ENCODE measurements at regions not wholly inside any gene's neighbourhood (a gene's known extent, or its start where the extent isn't known, plus 50 kb on each side); places are given as distances from the start of the nearest gene placed in this dataset.

- no peak for DNase-seq (ENCODE audit: low spot score)
These were observed 828.2 kb downstream of the TNS3 start for GRCh38 chr7:46753662-46754061.

DNA sequence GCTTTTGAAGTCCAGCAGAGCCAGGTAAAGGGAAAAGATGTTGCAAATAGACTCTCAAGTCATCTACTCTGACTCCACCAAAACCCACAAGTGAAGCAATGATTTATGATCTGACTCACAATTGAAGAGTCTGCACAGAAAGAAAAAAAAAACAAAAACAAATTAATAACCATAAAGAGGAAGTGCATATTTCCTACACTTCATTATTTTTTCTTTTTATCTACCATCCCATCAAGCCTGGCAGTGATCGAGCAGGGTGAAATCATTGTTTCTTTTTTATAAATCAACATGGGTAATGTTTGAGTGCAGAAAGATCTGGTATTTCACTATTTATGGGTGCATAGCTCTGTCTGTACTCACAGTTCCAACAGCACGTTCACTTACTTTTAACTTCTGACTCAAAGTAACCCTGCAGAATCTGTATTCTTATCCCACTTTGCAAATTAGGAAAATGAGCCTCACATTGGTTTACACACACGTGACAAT lies 829.0 kb downstream of the TNS3 start:
- DNase-seq (ENCODE audit: low spot score): peak; percentile 54

GRCh38 chr7:46751927-46752723 lies 829.8 kb downstream of the TNS3 start:
- DNase-seq (ENCODE audit: low spot score): peak; percentile 46

GRCh38 chr7:46751471-46751870 lies 830.4 kb upstream of the IGFBP3 start:
- DNase-seq (ENCODE audit: low spot score): no peak

DNA sequence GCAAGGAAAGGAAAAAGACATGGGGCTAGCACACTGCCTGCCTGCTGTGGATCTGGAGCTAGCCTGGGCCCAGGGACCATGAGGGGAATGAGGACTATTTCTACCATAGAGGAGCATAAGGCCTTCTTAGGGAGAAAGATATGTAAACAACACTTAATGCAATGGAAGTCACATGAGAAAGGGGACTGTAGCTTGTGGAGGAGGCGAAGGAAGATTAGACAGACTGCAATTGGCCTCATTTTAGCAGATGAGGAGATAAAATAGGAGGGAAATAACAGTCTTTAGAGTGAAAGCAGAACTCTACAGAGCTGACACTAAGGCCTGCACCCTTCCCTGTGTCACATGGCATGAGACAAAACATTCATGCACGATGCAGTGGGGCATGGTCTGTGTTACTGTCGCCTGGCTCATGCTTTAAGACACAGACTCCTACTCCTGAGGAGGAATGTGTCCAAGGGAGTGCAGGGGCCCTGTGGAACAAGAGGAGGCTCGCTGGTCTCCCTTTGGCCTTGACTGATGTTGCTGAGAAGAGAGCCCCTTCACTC lies 829.3 kb upstream of the IGFBP3 start:
- no peak for DNase-seq (ENCODE audit: low spot score)

DNA sequence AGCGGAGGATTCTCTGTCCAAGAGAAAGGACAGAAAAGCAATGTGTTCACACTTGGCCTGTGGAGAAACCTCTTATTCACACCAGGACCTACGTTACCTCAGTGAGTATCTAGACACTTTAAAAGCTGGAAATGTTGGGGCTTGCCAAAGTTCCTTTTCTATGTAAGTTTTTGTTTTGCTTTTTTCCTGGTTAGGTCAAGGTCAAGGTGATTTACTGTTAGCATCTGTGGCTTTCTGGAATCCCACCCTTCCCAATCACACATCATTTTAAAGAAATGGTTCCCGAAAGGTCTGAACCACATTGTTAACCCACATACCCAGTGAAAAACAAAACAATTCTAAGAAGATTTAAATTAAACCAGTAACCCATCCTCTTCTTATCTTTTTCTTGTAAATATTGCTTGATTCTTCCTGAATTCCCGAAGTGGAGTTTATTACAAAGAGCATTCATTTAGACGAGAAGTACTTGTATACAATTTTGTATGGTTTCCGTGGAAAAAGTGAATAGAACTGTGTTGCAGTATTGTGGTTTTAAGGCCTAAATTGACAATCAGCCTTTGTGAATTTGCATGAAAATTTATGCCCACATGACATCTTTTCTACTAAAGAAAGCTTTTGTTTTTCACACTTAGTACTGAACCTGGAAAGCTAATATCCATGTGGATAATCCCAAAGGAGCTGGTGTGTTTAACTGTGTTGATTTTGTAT lies 827.0 kb upstream of the IGFBP3 start:
- DNase-seq (ENCODE audit: low spot score): no peak

- no peak for DNase-seq (ENCODE audit: low spot score)
These were observed 825.9 kb upstream of the IGFBP3 start for GRCh38 chr7:46746695-46747687.

GRCh38 chr7:46745707-46746090 lies 824.6 kb upstream of the IGFBP3 start:
- no peak for DNase-seq (ENCODE audit: low spot score)

- no peak for DNase-seq (ENCODE audit: low spot score)
These were observed 824.1 kb upstream of the IGFBP3 start for GRCh38 chr7:46744957-46745706.

- no peak for DNase-seq (ENCODE audit: low spot score)
These were observed 821.5 kb upstream of the IGFBP3 start for GRCh38 chr7:46742601-46743000.

DNA sequence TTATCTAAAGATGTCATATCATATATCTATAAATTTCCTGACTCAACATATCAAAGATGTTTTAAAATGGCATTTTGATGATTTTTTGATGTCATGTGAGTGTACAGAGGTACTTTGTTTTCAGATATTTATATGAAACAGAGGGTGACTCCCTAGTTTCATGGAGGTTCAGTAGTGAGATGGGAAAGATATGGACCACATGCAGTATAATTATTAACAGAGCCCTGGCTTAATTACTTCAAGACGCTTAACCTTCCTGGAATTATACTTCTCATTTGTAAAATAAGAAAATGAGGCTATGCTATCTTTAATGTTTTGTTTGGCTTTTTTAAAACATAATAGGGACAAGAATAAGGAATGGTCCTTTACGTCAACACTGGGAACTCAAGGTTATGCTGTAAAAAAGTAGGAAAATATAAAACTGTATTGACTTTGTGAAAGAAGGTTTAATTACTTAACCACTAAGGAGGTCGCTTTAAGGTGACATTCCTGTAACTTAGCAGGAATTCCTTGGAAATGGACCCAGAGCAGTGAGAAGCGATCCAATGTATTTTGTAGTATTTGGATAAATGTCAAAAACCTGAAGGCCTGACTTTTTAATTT lies 821.0 kb upstream of the IGFBP3 start:
- no peak for DNase-seq (ENCODE audit: low spot score)

DNA sequence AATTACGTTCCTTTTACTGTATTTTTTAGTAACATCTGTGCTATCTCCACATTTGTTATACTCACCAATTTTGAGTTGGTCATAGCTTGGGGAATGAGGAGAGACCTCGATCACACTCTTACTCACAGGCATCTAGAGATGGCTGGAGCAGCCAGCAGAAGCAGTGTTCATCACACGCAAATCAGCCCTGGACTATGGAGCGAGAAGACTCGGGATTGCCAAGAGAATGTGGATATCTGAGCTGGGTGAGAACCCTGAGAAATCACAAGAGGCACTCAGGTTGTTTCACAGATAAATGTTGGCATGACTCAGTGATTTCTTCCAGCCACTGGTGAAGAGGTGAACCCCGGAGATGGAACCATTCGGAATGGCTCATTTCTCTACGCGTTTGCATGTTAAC lies 820.1 kb upstream of the IGFBP3 start:
- no peak for DNase-seq (ENCODE audit: low spot score)

- no peak for DNase-seq (ENCODE audit: low spot score)
These were observed 818.6 kb upstream of the IGFBP3 start for GRCh38 chr7:46739518-46740234.

GRCh38 chr7:46738796-46739195 lies 817.7 kb upstream of the IGFBP3 start:
- no peak for DNase-seq (ENCODE audit: low spot score)

GRCh38 chr7:46738165-46738564 lies 817.1 kb upstream of the IGFBP3 start:
- DNase-seq (ENCODE audit: low spot score): no peak

- DNase-seq (ENCODE audit: low spot score): no peak
These were observed 804.8 kb upstream of the IGFBP3 start for GRCh38 chr7:46725838-46726237.

GRCh38 chr7:46725136-46725535 lies 804.1 kb upstream of the IGFBP3 start:
- DNase-seq (ENCODE audit: low spot score): no peak

DNA sequence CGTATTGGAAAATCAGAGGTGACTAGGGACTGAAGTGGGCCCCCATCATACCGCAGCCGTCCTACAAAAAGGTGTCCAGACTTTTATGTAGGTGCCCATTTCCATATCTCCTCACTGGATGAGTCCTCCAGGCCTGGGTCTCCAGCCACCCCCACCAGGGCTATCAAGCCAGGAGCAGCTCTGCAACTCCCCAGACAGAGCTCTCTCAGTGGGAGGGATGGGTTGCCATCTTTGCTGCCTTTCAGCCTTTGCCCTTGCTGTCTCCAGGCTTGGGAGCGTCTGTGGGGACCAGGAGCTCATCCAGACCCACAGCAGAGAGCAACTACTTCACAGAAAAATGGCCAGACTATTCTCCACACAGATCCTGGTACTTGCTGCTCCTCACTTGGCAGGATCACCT lies 802.7 kb upstream of the IGFBP3 start:
- DNase-seq (ENCODE audit: low spot score): no peak

GRCh38 chr7:46723003-46723402 lies 801.9 kb upstream of the IGFBP3 start:
- no peak for DNase-seq (ENCODE audit: low spot score)

- DNase-seq (ENCODE audit: low spot score): no peak
These were observed 799.7 kb upstream of the IGFBP3 start for GRCh38 chr7:46720761-46721160.
